GM21723 (cell line): ENCODE measurements at regions not wholly inside any gene's neighbourhood (a gene's known extent, or its start where the extent isn't known, plus 50 kb on each side); places are given as distances from the start of the nearest gene placed in this dataset.
"Not testable (repeated sequence)": the region's sequence is repeated elsewhere in the genome, so short reads cannot be mapped to it uniquely, and the experiment has no call there.

Experiments
- ATAC-seq: cut with Tn5 transposase; IDR thresholded peaks from one replicate; pipeline ENCODE4 v1.9.1; 2021; ENCODE audit warnings: mild to moderate bottlenecking, moderate library complexity; ENCODE audit not compliant: unreplicated experiment

- no peak for ATAC-seq
These were observed 118.8 kb downstream of the ATPSCKMT start for GRCh38 chr5:10130881-10131280.

- ATAC-seq, result no peak
These were observed 122.8 kb downstream of the ATPSCKMT start for GRCh38 chr5:10126900-10127299.

- no peak for ATAC-seq
These were observed 124.6 kb downstream of the ATPSCKMT start for GRCh38 chr5:10125116-10125515.

- no peak for ATAC-seq
These were observed 125.4 kb downstream of the ATPSCKMT start for GRCh38 chr5:10124287-10124686.

- ATAC-seq, result no peak
These were observed 126.3 kb downstream of the ATPSCKMT start for GRCh38 chr5:10123254-10123989.

GRCh38 chr5:10122076-10122726 lies 127.5 kb downstream of the ATPSCKMT start:
- ATAC-seq, result no peak

- no peak for ATAC-seq
These were observed 128.8 kb downstream of the ATPSCKMT start for GRCh38 chr5:10120934-10121333.

- no peak for ATAC-seq
These were observed 131.5 kb downstream of the ATPSCKMT start for GRCh38 chr5:10118150-10118549.

GRCh38 chr5:10116594-10116993 lies 133.1 kb downstream of the ATPSCKMT start:
- ATAC-seq, result no peak

- no peak for ATAC-seq
These were observed 134.0 kb downstream of the ATPSCKMT start for GRCh38 chr5:10115669-10116068.

- no peak for ATAC-seq
These were observed 138.1 kb downstream of the ATPSCKMT start for GRCh38 chr5:10111571-10111970.

- ATAC-seq, result no peak
These were observed 139.5 kb downstream of the ATPSCKMT start for GRCh38 chr5:10110228-10110627.

- ATAC-seq, result no peak
These were observed 140.4 kb downstream of the ATPSCKMT start for GRCh38 chr5:10109299-10109698.

- ATAC-seq, result no peak
These were observed 142.9 kb downstream of the ATPSCKMT start for GRCh38 chr5:10106806-10107205.

- no peak for ATAC-seq
These were observed 143.4 kb downstream of the ATPSCKMT start for GRCh38 chr5:10106285-10106684.

- no peak for ATAC-seq
These were observed 146.8 kb downstream of the ATPSCKMT start for GRCh38 chr5:10102706-10103497.

GRCh38 chr5:10102235-10102634 lies 147.5 kb downstream of the ATPSCKMT start:
- not testable (repeated sequence) for ATAC-seq

- ATAC-seq, result no peak
These were observed 150.1 kb downstream of the ATPSCKMT start for GRCh38 chr5:10099548-10099947.

- no peak for ATAC-seq
These were observed 158.0 kb downstream of the ATPSCKMT start for GRCh38 chr5:10091701-10092100.

GRCh38 chr5:10090074-10090473 lies 159.6 kb downstream of the ATPSCKMT start:
- ATAC-seq, result no peak

- no peak for ATAC-seq
These were observed 164.5 kb downstream of the ATPSCKMT start for GRCh38 chr5:10085185-10085584.

GRCh38 chr5:10081584-10081983 lies 168.1 kb downstream of the ATPSCKMT start:
- ATAC-seq, result no peak
